Endothelial cell of umbilical vein (primary cell): ENCODE measurements at regions not wholly inside any gene's neighbourhood (a gene's known extent, or its start where the extent isn't known, plus 50 kb on each side); places are given as distances from the start of the nearest gene placed in this dataset.

Experiments used
- EZH2 ChIP-seq: IDR thresholded peaks from 2 replicates; pipeline ENCODE4 v1.6.1; 2012; ENCODE audit warnings: borderline replicate concordance, low read depth, mild to moderate bottlenecking, moderate library complexity, low read length, inconsistent platforms; ENCODE audit not compliant: severe bottlenecking
- FOS ChIP-seq: IDR thresholded peaks from 2 replicates; pipeline ENCODE4 v1.6.1; 2011; ENCODE audit warnings: mild to moderate bottlenecking, low read length, moderate library complexity, borderline replicate concordance; ENCODE audit not compliant: insufficient read depth
- JUN ChIP-seq: IDR thresholded peaks from 2 replicates; pipeline ENCODE4 v1.6.1; 2011; ENCODE audit warnings: borderline replicate concordance, low read depth; ENCODE audit not compliant: insufficient read length, insufficient read depth
- MYC ChIP-seq: IDR thresholded peaks from one replicate; pipeline ENCODE4 v1.6.1; 2011; ENCODE audit warnings: mild to moderate bottlenecking, low read depth, low read length
- POLR2A ChIP-seq: IDR thresholded peaks from 2 replicates; pipeline ENCODE4 v1.6.1; 2012; ENCODE audit warnings: low read depth, mild to moderate bottlenecking, control low read depth, low read length
- POLR2AphosphoS5 ChIP-seq: IDR thresholded peaks from 2 replicates; pipeline ENCODE4 v1.6.1; 2012; ENCODE audit warnings: low read depth, mild to moderate bottlenecking, control low read depth, low read length, moderate library complexity; ENCODE audit not compliant: insufficient read depth
- TF ChIP-seq, protein P1 (sequence below), 2 donors: IDR thresholded peaks; 1 replicate in 1 of 2; 2 replicates in 1 of 2; pipeline ENCODE4 v1.5.1; 2011; ENCODE audit warnings: low read length in 2 of 2, mild to moderate bottlenecking in 2 of 2, moderate library complexity in 2 of 2, control low read depth in 1 of 2, inconsistent platforms in 1 of 2, low read depth in 1 of 2; ENCODE audit not compliant: insufficient read depth in 1 of 2; ENCODE audit errors: extremely low read depth in 1 of 2
- TF ChIP-seq, protein P2 (sequence below): IDR thresholded peaks from 2 replicates; pipeline ENCODE4 v1.6.1; 2011; ENCODE audit not compliant: insufficient read depth, insufficient read length

DNA sequence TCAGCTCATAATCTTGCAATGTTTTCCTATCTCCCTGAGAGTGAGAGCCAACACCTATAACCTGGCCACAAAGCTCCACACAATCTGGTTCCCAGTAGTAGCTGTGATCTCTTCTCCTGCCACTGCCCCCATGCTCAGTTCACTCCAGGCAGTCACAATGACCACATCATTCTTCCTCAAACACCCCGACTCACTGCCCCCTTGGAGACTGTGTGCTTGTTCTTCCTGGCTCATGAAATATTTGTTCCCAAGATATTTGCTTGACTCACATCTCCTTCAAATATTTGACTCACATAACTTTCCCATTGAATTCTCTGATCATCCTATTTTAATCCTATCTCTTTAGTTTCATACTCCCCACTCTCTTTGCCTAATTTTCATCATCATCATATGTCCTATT, 173.7 kb downstream of the AREG start:
- TF ChIP-seq, protein P1, sequence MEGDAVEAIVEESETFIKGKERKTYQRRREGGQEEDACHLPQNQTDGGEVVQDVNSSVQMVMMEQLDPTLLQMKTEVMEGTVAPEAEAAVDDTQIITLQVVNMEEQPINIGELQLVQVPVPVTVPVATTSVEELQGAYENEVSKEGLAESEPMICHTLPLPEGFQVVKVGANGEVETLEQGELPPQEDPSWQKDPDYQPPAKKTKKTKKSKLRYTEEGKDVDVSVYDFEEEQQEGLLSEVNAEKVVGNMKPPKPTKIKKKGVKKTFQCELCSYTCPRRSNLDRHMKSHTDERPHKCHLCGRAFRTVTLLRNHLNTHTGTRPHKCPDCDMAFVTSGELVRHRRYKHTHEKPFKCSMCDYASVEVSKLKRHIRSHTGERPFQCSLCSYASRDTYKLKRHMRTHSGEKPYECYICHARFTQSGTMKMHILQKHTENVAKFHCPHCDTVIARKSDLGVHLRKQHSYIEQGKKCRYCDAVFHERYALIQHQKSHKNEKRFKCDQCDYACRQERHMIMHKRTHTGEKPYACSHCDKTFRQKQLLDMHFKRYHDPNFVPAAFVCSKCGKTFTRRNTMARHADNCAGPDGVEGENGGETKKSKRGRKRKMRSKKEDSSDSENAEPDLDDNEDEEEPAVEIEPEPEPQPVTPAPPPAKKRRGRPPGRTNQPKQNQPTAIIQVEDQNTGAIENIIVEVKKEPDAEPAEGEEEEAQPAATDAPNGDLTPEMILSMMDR (IDR thresholded peaks at IDR 0.05; ENCODE audit: extremely low read depth in 1 of 2, insufficient read depth in 1 of 2, low read depth in 1 of 2, low read length in 2 of 2) = no peak
- TF ChIP-seq EZH2 = no peak
- peak; percentile 38 for TF ChIP-seq FOS
- TF ChIP-seq POLR2A = no peak
- no peak for TF ChIP-seq POLR2AphosphoS5
- TF ChIP-seq, protein P2, sequence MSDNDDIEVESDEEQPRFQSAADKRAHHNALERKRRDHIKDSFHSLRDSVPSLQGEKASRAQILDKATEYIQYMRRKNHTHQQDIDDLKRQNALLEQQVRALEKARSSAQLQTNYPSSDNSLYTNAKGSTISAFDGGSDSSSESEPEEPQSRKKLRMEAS = no peak
- no peak for TF ChIP-seq MYC
- no peak for TF ChIP-seq JUN
